ENCODE measurements at regions not wholly inside any gene's neighbourhood (a gene's known extent, or its start where the extent isn't known, plus 50 kb on each side); places are given as distances from the start of the nearest gene placed in this dataset.

DNA sequence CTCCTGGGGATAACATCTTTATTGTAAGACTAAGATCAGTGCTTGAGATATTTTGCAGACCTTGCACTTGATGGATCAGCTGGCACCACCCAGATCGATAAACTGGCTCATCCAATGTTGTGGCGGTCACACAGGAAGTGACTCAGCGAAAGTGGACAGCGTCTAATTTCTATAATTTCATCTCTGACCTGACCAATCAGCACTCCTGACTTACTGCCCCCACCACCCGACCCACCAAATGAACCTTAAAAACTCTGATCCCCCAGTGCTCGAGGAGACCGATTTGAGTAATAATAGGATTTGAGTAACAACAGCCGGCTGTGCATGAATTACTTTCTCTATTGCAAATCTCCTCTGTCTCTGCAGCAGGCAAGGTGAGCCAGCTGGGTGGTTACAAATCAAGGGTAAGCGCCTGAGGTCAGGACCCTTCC lies 62.7 kb upstream of the RNU6-1 start:
- no peaks in the 10 kb centered on the region for H3K27me3 ChIP-seq (ENCODE audit: insufficient read depth, low read length, poor library complexity, severe bottlenecking)

GRCh38 chr15:67903708-67904107 lies 63.9 kb upstream of the RNU6-1 start:
- Histone ChIP-seq H3F3A (ENCODE audit: low read depth) (no peaks in the 10 kb centered on the region), H4K20me1 (ENCODE audit: insufficient read depth, low read length, poor library complexity, severe bottlenecking) (no peaks in the 10 kb centered on the region), H3K36me3 (ENCODE audit: insufficient read depth, low read length) (no peaks in the 10 kb centered on the region), H3K9me2 (replicated peaks; ENCODE audit: low read depth, low read length) (no peaks in the 10 kb centered on the region), H3K9ac (ENCODE audit: low read depth, low read length, poor library complexity, severe bottlenecking) (no peak overlapping the region), H3K9me3 (ENCODE audit: insufficient read depth, low read depth, low read length) (no peaks in the 10 kb centered on the region), H3K27me3 (ENCODE audit: insufficient read depth, low read length, poor library complexity, severe bottlenecking) (no peaks in the 10 kb centered on the region), H3K79me2 (ENCODE audit: insufficient read depth, low read length) (no peaks in the 10 kb centered on the region), H3K4me2 (ENCODE audit: low read depth, low read length, poor library complexity, severe bottlenecking) (no peak overlapping the region), H3K4me1 (ENCODE audit: insufficient read depth, low read length, poor library complexity, severe bottlenecking) (no peaks in the 10 kb centered on the region), H3K4me3 (ENCODE audit: low read length, poor library complexity, severe bottlenecking) (no peak overlapping the region), H2AFZ (ENCODE audit: low read length) (no peak overlapping the region)
- TF ChIP-seq, protein P1, sequence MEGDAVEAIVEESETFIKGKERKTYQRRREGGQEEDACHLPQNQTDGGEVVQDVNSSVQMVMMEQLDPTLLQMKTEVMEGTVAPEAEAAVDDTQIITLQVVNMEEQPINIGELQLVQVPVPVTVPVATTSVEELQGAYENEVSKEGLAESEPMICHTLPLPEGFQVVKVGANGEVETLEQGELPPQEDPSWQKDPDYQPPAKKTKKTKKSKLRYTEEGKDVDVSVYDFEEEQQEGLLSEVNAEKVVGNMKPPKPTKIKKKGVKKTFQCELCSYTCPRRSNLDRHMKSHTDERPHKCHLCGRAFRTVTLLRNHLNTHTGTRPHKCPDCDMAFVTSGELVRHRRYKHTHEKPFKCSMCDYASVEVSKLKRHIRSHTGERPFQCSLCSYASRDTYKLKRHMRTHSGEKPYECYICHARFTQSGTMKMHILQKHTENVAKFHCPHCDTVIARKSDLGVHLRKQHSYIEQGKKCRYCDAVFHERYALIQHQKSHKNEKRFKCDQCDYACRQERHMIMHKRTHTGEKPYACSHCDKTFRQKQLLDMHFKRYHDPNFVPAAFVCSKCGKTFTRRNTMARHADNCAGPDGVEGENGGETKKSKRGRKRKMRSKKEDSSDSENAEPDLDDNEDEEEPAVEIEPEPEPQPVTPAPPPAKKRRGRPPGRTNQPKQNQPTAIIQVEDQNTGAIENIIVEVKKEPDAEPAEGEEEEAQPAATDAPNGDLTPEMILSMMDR (conservative IDR thresholded peaks at IDR 0.05; ENCODE audit: low read length): no peak
- no peak for TF ChIP-seq EZH2phosphoT487 (IDR thresholded peaks at IDR 0.05; ENCODE audit: borderline replicate concordance)

More for the DNA sequence above, 62.7 kb upstream of the RNU6-1 start:
- Histone ChIP-seq H4K20me1 (ENCODE audit: insufficient read depth, low read length, poor library complexity, severe bottlenecking) (no peaks in the 10 kb centered on the region), H3K4me3 (ENCODE audit: low read length, poor library complexity, severe bottlenecking) (no peak overlapping the region), H3K9me2 (replicated peaks; ENCODE audit: low read depth, low read length) (no peaks in the 10 kb centered on the region), H3K9ac (ENCODE audit: low read depth, low read length, poor library complexity, severe bottlenecking) (no peak overlapping the region), H3K36me3 (ENCODE audit: insufficient read depth, low read length) (no peaks in the 10 kb centered on the region), H3K9me3 (ENCODE audit: insufficient read depth, low read depth, low read length) (no peaks in the 10 kb centered on the region), H2AFZ (ENCODE audit: low read length) (no peak overlapping the region), H3F3A (ENCODE audit: low read depth) (no peaks in the 10 kb centered on the region), H3K4me2 (ENCODE audit: low read depth, low read length, poor library complexity, severe bottlenecking) (no peak overlapping the region), H3K79me2 (ENCODE audit: insufficient read depth, low read length) (no peaks in the 10 kb centered on the region), H3K4me1 (ENCODE audit: insufficient read depth, low read length, poor library complexity, severe bottlenecking) (no peaks in the 10 kb centered on the region)
- no peak for TF ChIP-seq EZH2phosphoT487 (IDR thresholded peaks at IDR 0.05; ENCODE audit: borderline replicate concordance)
- TF ChIP-seq, protein P1 (conservative IDR thresholded peaks at IDR 0.05; ENCODE audit: low read length): no peak

DNA sequence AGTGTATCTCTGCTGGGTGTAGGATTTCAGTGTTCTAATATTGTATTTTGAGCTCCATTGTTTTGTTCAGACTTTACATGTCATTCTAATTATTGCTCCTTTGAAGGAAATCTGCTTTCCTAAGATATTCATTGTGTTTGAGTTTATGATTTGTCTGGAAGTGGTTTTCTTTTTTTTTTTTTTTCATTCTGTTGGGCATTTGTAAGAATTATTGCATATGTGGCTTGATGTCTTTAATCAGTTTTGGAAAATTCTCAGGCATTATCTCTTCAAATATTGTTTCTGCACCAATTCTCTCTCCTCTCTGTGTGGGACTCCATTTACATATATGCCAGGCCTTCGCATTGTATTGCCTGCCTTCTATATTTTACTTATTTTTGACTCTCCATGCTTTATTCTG lies 65.8 kb upstream of the RNU6-1 start:
- peaks cover 5% of the 10 kb centered on the region; the same call in 1 of the 2 replicates for H3K9me3 ChIP-seq (ENCODE audit: insufficient read depth, low read depth, low read length)
- H3K4me3 ChIP-seq (ENCODE audit: low read length, poor library complexity, severe bottlenecking): no peak overlapping the region
- H3K4me1 ChIP-seq (ENCODE audit: insufficient read depth, low read length, poor library complexity, severe bottlenecking): no peaks in the 10 kb centered on the region
- no peaks in the 10 kb centered on the region for H3F3A ChIP-seq (ENCODE audit: low read depth)
- H3K4me2 ChIP-seq (ENCODE audit: low read depth, low read length, poor library complexity, severe bottlenecking): no peak overlapping the region
- no peaks in the 10 kb centered on the region for H3K79me2 ChIP-seq (ENCODE audit: insufficient read depth, low read length)
- no peak overlapping the region for H2AFZ ChIP-seq (ENCODE audit: low read length)
- no peaks in the 10 kb centered on the region for H3K27me3 ChIP-seq (ENCODE audit: insufficient read depth, low read length, poor library complexity, severe bottlenecking)
- no peaks in the 10 kb centered on the region for H3K36me3 ChIP-seq (ENCODE audit: insufficient read depth, low read length)
- H3K9ac ChIP-seq (ENCODE audit: low read depth, low read length, poor library complexity, severe bottlenecking): no peak overlapping the region
- TF ChIP-seq EZH2phosphoT487 (IDR thresholded peaks at IDR 0.05; ENCODE audit: borderline replicate concordance): no peak
- TF ChIP-seq, protein P1 (conservative IDR thresholded peaks at IDR 0.05; ENCODE audit: low read length): no peak
- H3K9me2 ChIP-seq (replicated peaks; ENCODE audit: low read depth, low read length): no peaks in the 10 kb centered on the region
- no peaks in the 10 kb centered on the region for H4K20me1 ChIP-seq (ENCODE audit: insufficient read depth, low read length, poor library complexity, severe bottlenecking)

Data from Loucy (cell line).